Right lobe of liver (tissue), 6 donors: ENCODE measurements at regions not wholly inside any gene's neighbourhood (a gene's known extent, or its start where the extent isn't known, plus 50 kb on each side); places are given as distances from the start of the nearest gene placed in this dataset.

Source experiments
- ATAC-seq, 4 donors: fragments of 200-7000 bp; cut with Tn5 transposase; one replicate each; pipeline ENCODE4 v1.9.1; 2020; ENCODE audit warnings: mild to moderate bottlenecking in 4 of 4, moderate library complexity in 4 of 4
- DNase-seq, 3 donors: peaks; one replicate each; pipeline ENCODE4 v3.0.0-alpha.2; 2020
- H3K27ac ChIP-seq, 3 donors: fragments of 200-600 bp; one replicate each; pipeline ENCODE4 v1.8.0; 2022
- H3K27me3 ChIP-seq, 2 donors: fragments of 200-600 bp; one replicate each; pipeline ENCODE4 v1.8.0; 2022
- H3K36me3 ChIP-seq, 4 donors: fragments of 200-600 bp; sonication (generic) in 1 of 4; one replicate each; pipeline versions ENCODE4 v1.5.1 to v1.8.0; 2017 to 2022; ENCODE audit warnings: control low read depth in 1 of 4
- H3K4me1 ChIP-seq, 4 donors: fragments of 200-600 bp; sonication (generic) in 1 of 4; one replicate each; pipeline versions ENCODE4 v1.5.1 to v1.8.0; 2017 to 2022; ENCODE audit warnings: control low read depth in 1 of 4
- H3K4me3 ChIP-seq, 3 donors: fragments of 200-600 bp; one replicate each; pipeline ENCODE4 v1.8.0; 2022
- H3K9me3 ChIP-seq, 4 donors: fragments of 200-600 bp; sonication (generic) in 1 of 4; one replicate each; pipeline versions ENCODE4 v1.5.1 to v1.8.0; 2017 to 2022; ENCODE audit warnings: control low read depth in 1 of 4
- CTCF ChIP-seq, 4 donors: fragments of 200-600 bp in 3 of 4; fragments of 450-650 bp in 1 of 4; IDR thresholded peaks; one replicate each; pipeline versions ENCODE4 v1.5.1 to v1.8.0; 2016 to 2022; ENCODE audit warnings: antibody characterized with exemption in 4 of 4, mild to moderate bottlenecking in 2 of 4
- POLR2A ChIP-seq: fragments of 450-650 bp; IDR thresholded peaks from one replicate; pipeline ENCODE4 v1.6.1; 2017; ENCODE audit warnings: antibody characterized with exemption, mild to moderate bottlenecking
- WGBS: methylation state at CpG from one replicate; pipeline ENCODE4 v1.1.6; 2018; ENCODE audit warnings: low coverage, low lambda C conversion rate; ENCODE audit not compliant: insufficient coverage; ENCODE audit errors: missing lambda C conversion rate; 5-methylcytosine and 5-hydroxymethylcytosine counted together
- intact Hi-C, 2 donors: fragments of 100-400 bp; cut with DNase I; formaldehyde crosslinking; loops; one replicate each; pipeline versions ENCODE4 v1.11.2 to v1.14.1; 2022
- donor health status: DM: no; HTN: yes; CAD: no.
- donor health status: DM: no; HTN: no; CAD: no.
- donor health status: DM: no; HTN: no; CAD: no.
- donor health status: DM: no; HTN: yes; CAD: no.
- donor health status: DM: no; HTN: yes; CAD: no.

GRCh38 chr12:19895246-19896020 is 456.1 kb downstream of the AEBP2 start:
- ATAC-seq (no peak), DNase-seq (no peak)
- TF ChIP-seq CTCF (IDR thresholded peaks at IDR 0.05) = no peak
- no peak for TF ChIP-seq POLR2A

GRCh38 chr12:19896041-19896440 is 456.7 kb downstream of the AEBP2 start:
- TF ChIP-seq CTCF (IDR thresholded peaks at IDR 0.05) (no peak), POLR2A (no peak)
- Histone ChIP-seq H3K9me3 (no peaks in the 10 kb centered on the region), H3K4me1 (peaks cover 0 to 3% (median 0%) of the 10 kb centered on the region in 4 donors), H3K36me3 (no peaks in the 10 kb centered on the region), H3K4me3 (no peak overlapping the region), H3K27me3 (no peaks in the 10 kb centered on the region), H3K27ac (no peak overlapping the region)
- DNase-seq (no peak), ATAC-seq (no peak)
- 83% methylated on average over 1 of the region's 1 CpG for WGBS
- intact Hi-C loops = no loop called here

More at GRCh38 chr12:19895246-19896020, 456.1 kb downstream of the AEBP2 start:
- Histone ChIP-seq H3K36me3 (no peaks in the 10 kb centered on the region), H3K4me3 (no peak overlapping the region), H3K27ac (no peak overlapping the region), H3K4me1 (peaks cover 0 to 3% (median 0%) of the 10 kb centered on the region in 4 donors), H3K27me3 (no peaks in the 10 kb centered on the region), H3K9me3 (no peaks in the 10 kb centered on the region)
- intact Hi-C loops = no loop called here
- WGBS = 65% methylated on average over 2 of the region's 2 CpGs

- peaks cover 0 to 3% (median 0%) of the 10 kb centered on the region in 4 donors for H3K4me1 ChIP-seq
- ATAC-seq = no peak
- DNase-seq = no peak
- no peaks in the 10 kb centered on the region for H3K36me3 ChIP-seq
- intact Hi-C loops = no loop called here
- TF ChIP-seq POLR2A (no peak), CTCF (IDR thresholded peaks at IDR 0.05) (no peak)
- no peak overlapping the region for H3K4me3 ChIP-seq
- WGBS = 55% methylated on average over 3 of the region's 3 CpGs
- H3K27me3 ChIP-seq = no peaks in the 10 kb centered on the region
- H3K9me3 ChIP-seq = no peaks in the 10 kb centered on the region
- no peak overlapping the region for H3K27ac ChIP-seq
Measured at GRCh38 chr12:19896534-19896933, 457.2 kb downstream of the AEBP2 start.

- no peaks in the 10 kb centered on the region for H3K27me3 ChIP-seq
- WGBS = 59% methylated on average over 2 of the region's 2 CpGs
- no peak for TF ChIP-seq POLR2A
- no peak for TF ChIP-seq CTCF (IDR thresholded peaks at IDR 0.05)
- intact Hi-C loops = no loop called here
- H3K4me1 ChIP-seq = peaks cover 0 to 3% (median 0%) of the 10 kb centered on the region in 4 donors
- H3K27ac ChIP-seq = no peak overlapping the region
- no peak for ATAC-seq
- no peaks in the 10 kb centered on the region for H3K9me3 ChIP-seq
- no peaks in the 10 kb centered on the region for H3K36me3 ChIP-seq
- DNase-seq = no peak
- no peak overlapping the region for H3K4me3 ChIP-seq
Measured at GRCh38 chr12:19897900-19898408, 458.7 kb downstream of the AEBP2 start.
